Stimulated activated CD4-positive, alpha-beta T cell treated with anti-CD3 and anti-CD28 coated beads, Interleukin-1b, Interleukin-23, amount 100 ng/mL, for 1 hour (primary cell): ENCODE measurements at regions not wholly inside any gene's neighbourhood (a gene's known extent, or its start where the extent isn't known, plus 50 kb on each side); places are given as distances from the start of the nearest gene placed in this dataset.
"Not testable (repeated sequence)": the region's sequence is repeated elsewhere in the genome, so short reads cannot be mapped to it uniquely, and the experiment has no call there.

ENCODE experiments used
- DNase-seq, 2 donors: peaks; one replicate each; pipeline ENCODE4 v3.0.0-alpha.2; 2020; ENCODE audit warnings: low read depth in 2 of 2

GRCh38 chr10:21057436-21057835, 160.3 kb upstream of the NEBL start:
- no peak for DNase-seq

- no peak for DNase-seq
These were observed 159.3 kb upstream of the NEBL start for GRCh38 chr10:21056461-21056860.

GRCh38 chr10:21055339-21056135, 158.4 kb upstream of the NEBL start:
- DNase-seq, result no peak

- no peak for DNase-seq
These were observed 157.0 kb upstream of the NEBL start for GRCh38 chr10:21053953-21054690.

GRCh38 chr10:21052709-21053104, 155.6 kb upstream of the NEBL start:
- no peak for DNase-seq

- DNase-seq, result no peak
These were observed 155.1 kb upstream of the NEBL start for GRCh38 chr10:21052072-21052708.

- no peak for DNase-seq
These were observed 152.4 kb upstream of the NEBL start for GRCh38 chr10:21049482-21049881.

GRCh38 chr10:21048068-21048467, 151.0 kb upstream of the NEBL start:
- DNase-seq, result no peak

GRCh38 chr10:21047511-21047910, 150.4 kb upstream of the NEBL start:
- DNase-seq, result no peak

- DNase-seq, result no peak
These were observed 150.0 kb upstream of the NEBL start for GRCh38 chr10:21047096-21047495.

- DNase-seq, result no peak
These were observed 145.9 kb upstream of the NEBL start for GRCh38 chr10:21043044-21043443.

GRCh38 chr10:21042536-21042935, 145.4 kb upstream of the NEBL start:
- no peak for DNase-seq

- no peak for DNase-seq
These were observed 144.8 kb upstream of the NEBL start for GRCh38 chr10:21041763-21042458.

- no peak for DNase-seq
These were observed 142.6 kb upstream of the NEBL start for GRCh38 chr10:21039721-21040120.

GRCh38 chr10:21036757-21037156, 139.6 kb upstream of the NEBL start:
- DNase-seq, result no peak

GRCh38 chr10:21034770-21035169, 137.7 kb upstream of the NEBL start:
- not testable (repeated sequence) for DNase-seq

- no peak for DNase-seq
These were observed 137.1 kb upstream of the NEBL start for GRCh38 chr10:21034241-21034640.

GRCh38 chr10:21032587-21033319, 135.6 kb upstream of the NEBL start:
- no peak for DNase-seq

GRCh38 chr10:21031232-21031795, 134.2 kb upstream of the NEBL start:
- DNase-seq, result no peak

- no peak for DNase-seq
These were observed 133.0 kb upstream of the NEBL start for GRCh38 chr10:21030091-21030490.

- DNase-seq, result no peak
These were observed 125.7 kb upstream of the NEBL start for GRCh38 chr10:21022821-21023220.
